Uterus (tissue), 3 donors: ENCODE measurements at regions not wholly inside any gene's neighbourhood (a gene's known extent, or its start where the extent isn't known, plus 50 kb on each side); places are given as distances from the start of the nearest gene placed in this dataset.

Experiments
- DNase-seq, 2 donors: peaks; one replicate each; pipeline ENCODE4 v3.0.0-alpha.2; 2019 to 2020
- H3K27ac ChIP-seq, 2 donors: fragments of 200-600 bp; sonication (generic); 1 replicate in 1 of 2; 2 replicates in 1 of 2; pipeline ENCODE4 v1.5.1; 2016 to 2018
- H3K27me3 ChIP-seq, 2 donors: fragments of 200-600 bp; sonication (generic); one replicate each; pipeline ENCODE4 v1.5.1; 2018 to 2019; ENCODE audit warnings: control low read depth in 1 of 2
- H3K36me3 ChIP-seq, 2 donors: fragments of 200-600 bp; sonication (generic); one replicate each; pipeline ENCODE4 v1.5.1; 2019; ENCODE audit warnings: control low read depth in 1 of 2
- H3K4me1 ChIP-seq, 2 donors: fragments of 200-600 bp; sonication (generic); one replicate each; pipeline ENCODE4 v1.5.1; 2018 to 2019; ENCODE audit warnings: control low read depth in 1 of 2
- H3K4me3 ChIP-seq, 2 donors: fragments of 200-600 bp; sonication (generic); 1 replicate in 1 of 2; 2 replicates in 1 of 2; pipeline ENCODE4 v1.5.1; 2018 to 2019; ENCODE audit warnings: mild to moderate bottlenecking in 1 of 2
- H3K9me3 ChIP-seq, 2 donors: fragments of 200-600 bp; sonication (generic); one replicate each; pipeline ENCODE4 v1.5.1; 2019; ENCODE audit warnings: control low read depth in 1 of 2
- POLR2A ChIP-seq, 2 donors: fragments of 450-650 bp; IDR thresholded peaks; one replicate each; pipeline ENCODE4 v1.6.1; 2016; ENCODE audit warnings: antibody characterized with exemption in 2 of 2, mild to moderate bottlenecking in 1 of 2, moderate library complexity in 1 of 2
- intact Hi-C: fragments of 100-400 bp; cut with DNase I; formaldehyde crosslinking; loops from one replicate; pipeline ENCODE4 v1.15.1; 2023; ENCODE audit warnings: low total_unique reads
- TF ChIP-seq, protein P1 (sequence below), 4 experiments: fragments of 200-600 bp in 2 of 4; fragments of 450-650 bp in 2 of 4; sonication (generic) in 2 of 4; IDR thresholded peaks; one replicate each; pipeline ENCODE4 v1.5.1; 2016 to 2019; ENCODE audit warnings: antibody characterized with exemption in 4 of 4, mild to moderate bottlenecking in 2 of 4, moderate library complexity in 1 of 4
- donor health status: DM: yes; HTN: yes; CAD: no.

DNA sequence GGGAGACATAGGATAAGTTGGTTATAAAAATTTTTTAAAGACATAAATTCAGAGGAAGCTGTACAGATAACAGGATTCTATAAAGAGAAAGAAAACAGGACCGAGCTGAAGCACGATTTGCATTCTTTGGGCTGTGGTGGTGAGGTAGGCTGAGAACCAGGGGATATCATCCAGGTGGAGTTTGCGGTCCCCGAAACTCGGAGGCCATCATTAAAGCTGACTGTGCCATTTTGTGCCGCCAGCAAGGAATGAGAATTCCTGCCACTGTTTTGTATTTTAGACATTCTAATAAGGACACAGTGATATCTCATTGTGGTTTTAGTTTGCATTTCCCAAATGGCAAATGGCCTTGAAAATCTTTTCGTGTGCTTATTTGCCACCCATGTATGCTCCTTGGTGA is 197.9 kb downstream of the IRF8 start:
- Histone ChIP-seq H3K27ac (no peak overlapping the region), H3K4me3 (no peak overlapping the region), H3K9me3 (no peaks in the 10 kb centered on the region), H3K36me3 (no peaks in the 10 kb centered on the region), H3K27me3 (no peaks in the 10 kb centered on the region), H3K4me1 (no peaks in the 10 kb centered on the region)
- TF ChIP-seq, protein P1, sequence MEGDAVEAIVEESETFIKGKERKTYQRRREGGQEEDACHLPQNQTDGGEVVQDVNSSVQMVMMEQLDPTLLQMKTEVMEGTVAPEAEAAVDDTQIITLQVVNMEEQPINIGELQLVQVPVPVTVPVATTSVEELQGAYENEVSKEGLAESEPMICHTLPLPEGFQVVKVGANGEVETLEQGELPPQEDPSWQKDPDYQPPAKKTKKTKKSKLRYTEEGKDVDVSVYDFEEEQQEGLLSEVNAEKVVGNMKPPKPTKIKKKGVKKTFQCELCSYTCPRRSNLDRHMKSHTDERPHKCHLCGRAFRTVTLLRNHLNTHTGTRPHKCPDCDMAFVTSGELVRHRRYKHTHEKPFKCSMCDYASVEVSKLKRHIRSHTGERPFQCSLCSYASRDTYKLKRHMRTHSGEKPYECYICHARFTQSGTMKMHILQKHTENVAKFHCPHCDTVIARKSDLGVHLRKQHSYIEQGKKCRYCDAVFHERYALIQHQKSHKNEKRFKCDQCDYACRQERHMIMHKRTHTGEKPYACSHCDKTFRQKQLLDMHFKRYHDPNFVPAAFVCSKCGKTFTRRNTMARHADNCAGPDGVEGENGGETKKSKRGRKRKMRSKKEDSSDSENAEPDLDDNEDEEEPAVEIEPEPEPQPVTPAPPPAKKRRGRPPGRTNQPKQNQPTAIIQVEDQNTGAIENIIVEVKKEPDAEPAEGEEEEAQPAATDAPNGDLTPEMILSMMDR (IDR thresholded peaks at IDR 0.05): no peak
- no peak for TF ChIP-seq POLR2A (IDR thresholded peaks at IDR 0.05)
- DNase-seq: no peak
- intact Hi-C loops: no loop called here

DNA sequence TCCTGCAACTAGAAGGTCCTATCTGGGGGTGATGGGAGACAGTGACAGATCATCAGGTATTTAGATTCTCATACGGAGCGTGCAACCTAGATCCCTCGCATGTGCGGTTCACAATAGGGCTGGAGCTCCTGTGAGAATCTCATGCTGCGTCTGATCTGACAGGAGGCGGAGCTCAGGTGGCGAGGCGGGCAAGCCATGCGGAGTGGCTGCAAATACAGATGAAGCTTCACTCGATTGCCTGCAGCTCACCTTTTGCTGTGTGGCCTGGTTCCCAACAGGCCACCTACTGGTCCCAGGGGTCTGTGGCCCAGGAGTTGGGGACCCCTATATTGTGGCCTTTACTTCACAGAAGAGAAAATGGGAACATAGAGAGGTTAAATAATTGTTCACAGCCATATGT is 200.4 kb downstream of the IRF8 start:
- DNase-seq: no peak
- no peak overlapping the region for H3K4me3 ChIP-seq
- intact Hi-C loops: no loop called here
- H3K4me1 ChIP-seq: no peaks in the 10 kb centered on the region
- H3K9me3 ChIP-seq: no peaks in the 10 kb centered on the region
- no peak for TF ChIP-seq POLR2A (IDR thresholded peaks at IDR 0.05)
- TF ChIP-seq, protein P1 (IDR thresholded peaks at IDR 0.05): no peak
- no peak overlapping the region for H3K27ac ChIP-seq
- H3K36me3 ChIP-seq: no peaks in the 10 kb centered on the region
- H3K27me3 ChIP-seq: no peaks in the 10 kb centered on the region

DNA sequence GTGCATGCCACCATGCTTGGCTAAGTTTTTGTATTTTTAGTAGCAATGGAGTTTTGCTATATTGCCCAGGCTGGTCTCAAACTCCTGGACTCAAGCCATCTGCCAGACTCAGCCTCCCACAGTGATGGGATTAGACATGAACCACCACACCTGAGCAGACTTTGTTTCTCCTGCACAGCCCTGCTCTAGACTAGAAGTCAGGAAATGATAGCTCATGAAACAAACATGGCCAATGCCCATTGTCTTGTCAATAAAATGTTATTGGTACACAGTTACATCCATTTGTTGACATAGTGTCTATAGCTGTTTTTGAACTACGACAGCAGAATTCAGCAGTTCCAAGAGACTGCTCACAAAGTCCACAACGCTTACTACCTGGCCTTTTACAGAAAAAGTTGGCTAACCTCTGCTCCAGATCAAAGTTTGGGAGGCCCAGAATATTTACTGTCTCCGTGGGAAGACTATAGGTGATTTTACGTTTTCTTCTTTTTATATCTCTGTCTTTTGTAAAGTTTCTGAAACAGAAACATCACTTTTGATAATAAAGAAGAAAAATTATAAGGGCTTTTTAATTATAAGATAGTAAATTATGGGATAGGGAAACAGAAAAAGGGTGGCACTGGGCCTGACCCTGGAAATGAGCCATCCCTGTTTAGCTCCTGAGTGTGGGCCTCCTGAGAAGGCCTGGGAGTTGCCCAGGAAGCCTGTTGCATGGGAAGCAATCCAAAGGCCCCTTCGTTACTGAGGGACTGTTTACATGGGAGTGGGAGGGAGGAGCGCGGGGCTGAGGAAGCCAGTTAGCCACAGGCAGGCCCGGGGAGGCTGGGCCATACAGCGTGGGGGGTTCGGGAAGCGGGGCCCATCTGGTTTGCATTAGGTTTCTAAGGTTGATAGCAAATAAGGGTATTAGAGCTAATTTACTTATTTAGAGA is 201.5 kb downstream of the IRF8 start:
- no peak overlapping the region for H3K4me3 ChIP-seq
- intact Hi-C loops: no loop called here
- H3K9me3 ChIP-seq: no peaks in the 10 kb centered on the region
- no peaks in the 10 kb centered on the region for H3K36me3 ChIP-seq
- DNase-seq: no peak
- H3K27ac ChIP-seq: no peak overlapping the region
- TF ChIP-seq POLR2A (IDR thresholded peaks at IDR 0.05): no peak
- TF ChIP-seq, protein P1 (IDR thresholded peaks at IDR 0.05): no peak
- no peaks in the 10 kb centered on the region for H3K4me1 ChIP-seq
- H3K27me3 ChIP-seq: no peaks in the 10 kb centered on the region

DNA sequence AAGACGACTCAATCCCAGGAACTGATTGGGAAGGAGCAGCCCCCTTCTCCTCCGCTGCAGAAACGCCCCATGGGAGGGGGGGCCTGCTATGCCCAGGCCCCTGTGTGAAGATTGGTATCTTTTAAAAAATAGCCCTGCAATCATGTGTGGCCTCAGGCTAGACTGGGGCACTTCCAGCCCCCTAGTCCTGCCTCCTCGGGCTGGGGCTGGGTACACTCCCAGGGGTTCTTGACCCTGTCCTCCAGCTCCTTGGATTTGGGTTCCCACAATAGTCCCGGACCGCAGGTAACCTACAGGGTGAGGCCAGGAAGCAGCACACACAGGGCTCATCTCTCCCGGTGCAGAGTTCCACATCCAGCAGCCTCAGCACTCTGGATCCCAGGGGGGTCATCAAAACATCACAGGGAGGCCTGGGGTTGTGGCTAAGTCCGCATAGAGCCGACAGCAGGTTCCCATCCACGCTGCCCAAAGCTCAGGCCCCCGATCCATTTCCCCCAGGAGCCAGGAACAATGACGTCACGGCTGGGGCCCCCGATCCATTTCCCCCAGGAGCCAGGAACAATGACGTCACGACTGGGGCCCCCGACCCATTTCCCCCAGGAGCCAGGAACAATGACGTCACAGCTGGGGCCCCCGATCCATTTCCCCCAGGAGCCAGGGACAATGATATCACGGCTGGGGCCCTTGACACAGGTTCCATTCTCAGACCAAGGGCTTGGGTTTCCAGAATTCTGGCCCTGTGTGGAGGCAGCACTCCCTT is 202.4 kb downstream of the IRF8 start:
- Histone ChIP-seq H3K27me3 (no peaks in the 10 kb centered on the region), H3K4me3 (no peak overlapping the region), H3K4me1 (no peaks in the 10 kb centered on the region), H3K27ac (no peak overlapping the region), H3K9me3 (no peaks in the 10 kb centered on the region), H3K36me3 (no peaks in the 10 kb centered on the region)
- intact Hi-C loops: no loop called here
- TF ChIP-seq POLR2A (IDR thresholded peaks at IDR 0.05): no peak
- TF ChIP-seq, protein P1 (IDR thresholded peaks at IDR 0.05): no peak
- DNase-seq: no peak

DNA sequence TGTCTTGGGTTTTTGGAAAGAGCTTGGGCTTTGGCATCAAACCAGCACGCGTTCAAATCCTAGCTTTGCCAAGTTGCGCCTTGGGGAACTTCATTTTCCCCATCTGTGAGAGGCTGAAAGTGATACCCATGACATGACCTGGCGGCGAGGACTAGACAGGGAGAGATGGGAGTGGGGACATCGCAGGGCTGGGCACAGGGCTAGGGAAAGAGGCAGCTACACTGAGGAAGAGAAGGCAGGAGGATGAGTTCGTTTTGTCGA is 202.9 kb downstream of the IRF8 start:
- no peak overlapping the region for H3K4me3 ChIP-seq
- TF ChIP-seq POLR2A (IDR thresholded peaks at IDR 0.05): no peak
- TF ChIP-seq, protein P1 (IDR thresholded peaks at IDR 0.05): no peak
- intact Hi-C loops: no loop called here
- no peak overlapping the region for H3K27ac ChIP-seq
- H3K36me3 ChIP-seq: no peaks in the 10 kb centered on the region
- no peak for DNase-seq
- no peaks in the 10 kb centered on the region for H3K27me3 ChIP-seq
- H3K4me1 ChIP-seq: no peaks in the 10 kb centered on the region
- no peaks in the 10 kb centered on the region for H3K9me3 ChIP-seq
